T-helper 17 cell (primary cell): ENCODE measurements at regions not wholly inside any gene's neighbourhood (a gene's known extent, or its start where the extent isn't known, plus 50 kb on each side); places are given as distances from the start of the nearest gene placed in this dataset.

Experiments used
- ATAC-seq: fragments of 150-1000 bp; cut with Tn5 transposase; 2 replicates; pipeline ENCODE4 v1.10.0; 2021; ENCODE audit warnings: mild to moderate bottlenecking, moderate library complexity
- DNase-seq, 3 donors: peaks; one replicate each; pipeline versions ENCODE4 v3.0.0 to v3.0.0-alpha.2; 2020 to 2021
- H3K9me3 ChIP-seq: one replicate; pipeline ENCODE4 v1.7.0; 2013; ENCODE audit warnings: low read length, mild to moderate bottlenecking; ENCODE audit not compliant: control insufficient read depth, poor library complexity, severe bottlenecking
- H3K27ac Mint-ChIP-seq: one replicate; pipeline ENCODE4 v1.8.0; 2022; ENCODE audit warnings: mild to moderate bottlenecking, moderate library complexity, mixed read lengths
- H3K27me3 Mint-ChIP-seq: one replicate; pipeline ENCODE4 v1.8.0; 2022; ENCODE audit warnings: mixed read lengths
- H3K36me3 Mint-ChIP-seq: one replicate; pipeline ENCODE4 v1.8.0; 2022; ENCODE audit warnings: low read depth, mixed read lengths
- H3K4me1 Mint-ChIP-seq: one replicate; pipeline ENCODE4 v1.8.0; 2022; ENCODE audit warnings: mild to moderate bottlenecking, mixed read lengths
- H3K4me3 Mint-ChIP-seq: one replicate; pipeline ENCODE4 v1.8.0; 2022; ENCODE audit warnings: mild to moderate bottlenecking, moderate library complexity, mixed read lengths

DNA sequence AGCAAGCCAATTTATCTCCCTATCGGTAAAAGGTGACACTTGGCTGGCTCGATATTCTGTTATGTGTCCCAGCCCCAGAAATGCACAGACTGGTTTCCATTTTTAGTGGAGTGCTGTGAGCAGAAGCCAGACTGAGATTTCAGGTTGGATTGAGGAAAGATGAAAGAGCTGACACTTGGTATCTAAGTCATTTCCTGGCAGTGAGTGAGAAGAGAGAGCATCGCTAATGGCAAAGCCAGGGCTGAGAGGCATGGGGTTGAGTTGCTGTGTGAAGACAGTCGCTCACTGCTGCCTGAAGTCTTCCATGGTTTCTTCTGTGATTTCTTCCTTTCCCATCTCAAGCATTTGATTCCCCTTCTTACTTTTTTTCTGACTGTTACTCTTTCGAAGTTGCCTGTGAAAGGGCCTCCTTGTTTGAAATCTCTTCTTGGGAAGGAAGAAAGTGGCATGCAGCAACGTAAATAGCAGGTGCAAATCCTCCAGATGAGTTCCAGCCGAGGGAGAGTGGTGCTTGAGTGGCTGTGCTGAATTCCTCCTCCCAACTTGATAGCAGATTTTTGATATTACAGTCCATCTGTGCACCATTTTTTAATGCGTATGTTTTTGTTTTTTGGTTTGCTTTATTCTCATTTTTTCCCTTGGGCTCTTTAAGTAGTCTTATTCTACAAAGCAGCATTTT lies 109.2 kb upstream of the LIMCH1 start:
- ATAC-seq (no peak), DNase-seq (no peak)
- H3K36me3 Mint-ChIP-seq: no peaks in the 10 kb centered on the region
- H3K27ac Mint-ChIP-seq: no peak overlapping the region
- no peaks in the 10 kb centered on the region for H3K9me3 ChIP-seq
- no peaks in the 10 kb centered on the region for H3K4me1 Mint-ChIP-seq
- H3K4me3 Mint-ChIP-seq: no peak overlapping the region
- no peaks in the 10 kb centered on the region for H3K27me3 Mint-ChIP-seq

DNA sequence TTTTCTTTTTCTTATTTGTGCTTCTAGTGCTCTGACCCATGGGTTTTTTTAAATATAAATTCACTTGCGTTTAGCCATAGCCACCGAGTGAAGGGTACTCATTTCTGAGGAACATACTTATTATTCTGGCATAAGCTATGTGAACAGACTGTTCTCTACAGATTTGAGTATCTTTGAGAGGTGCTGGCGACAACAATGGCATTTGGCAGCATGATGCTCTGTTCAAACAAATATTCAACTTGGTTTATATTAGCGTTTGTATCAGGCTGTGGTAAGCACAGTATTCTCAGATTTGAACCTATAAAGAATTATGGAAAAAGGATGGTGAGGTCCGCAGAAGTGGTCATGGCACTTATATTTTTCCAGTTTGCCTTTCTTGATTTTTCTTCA lies 108.7 kb upstream of the LIMCH1 start:
- DNase-seq: no peak
- H3K4me3 Mint-ChIP-seq: no peak overlapping the region

DNA sequence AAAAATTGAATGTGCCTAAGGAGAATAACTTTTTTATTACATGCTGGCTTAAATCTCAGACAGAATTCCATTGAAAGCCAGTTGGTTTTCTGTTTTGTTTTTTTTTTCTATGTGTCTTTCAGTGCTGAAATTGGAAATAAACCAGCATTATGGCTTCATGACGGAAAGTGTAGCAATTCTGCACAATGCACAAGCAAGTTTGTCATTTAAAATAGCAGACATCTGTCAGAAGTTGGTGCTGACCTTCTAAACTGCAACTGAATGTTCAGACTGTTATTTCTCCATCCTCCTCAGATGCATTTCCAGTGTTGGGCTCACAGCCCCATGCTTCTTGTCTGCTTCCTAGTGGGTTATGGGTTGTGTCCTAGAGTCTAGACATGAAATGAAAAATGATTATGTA lies 107.2 kb upstream of the LIMCH1 start:
- no peak overlapping the region for H3K27ac Mint-ChIP-seq
- no peaks in the 10 kb centered on the region for H3K4me1 Mint-ChIP-seq
- no peaks in the 10 kb centered on the region for H3K9me3 ChIP-seq
- ATAC-seq (no peak), DNase-seq (no peak)
- H3K36me3 Mint-ChIP-seq: no peaks in the 10 kb centered on the region
- no peaks in the 10 kb centered on the region for H3K27me3 Mint-ChIP-seq
- no peak overlapping the region for H3K4me3 Mint-ChIP-seq

More for the DNA sequence above, 108.7 kb upstream of the LIMCH1 start:
- Mint-ChIP-seq H3K27me3 (no peaks in the 10 kb centered on the region), H3K4me1 (no peaks in the 10 kb centered on the region), H3K36me3 (no peaks in the 10 kb centered on the region), H3K27ac (no peak overlapping the region)
- no peak for ATAC-seq
- H3K9me3 ChIP-seq: no peaks in the 10 kb centered on the region

DNA sequence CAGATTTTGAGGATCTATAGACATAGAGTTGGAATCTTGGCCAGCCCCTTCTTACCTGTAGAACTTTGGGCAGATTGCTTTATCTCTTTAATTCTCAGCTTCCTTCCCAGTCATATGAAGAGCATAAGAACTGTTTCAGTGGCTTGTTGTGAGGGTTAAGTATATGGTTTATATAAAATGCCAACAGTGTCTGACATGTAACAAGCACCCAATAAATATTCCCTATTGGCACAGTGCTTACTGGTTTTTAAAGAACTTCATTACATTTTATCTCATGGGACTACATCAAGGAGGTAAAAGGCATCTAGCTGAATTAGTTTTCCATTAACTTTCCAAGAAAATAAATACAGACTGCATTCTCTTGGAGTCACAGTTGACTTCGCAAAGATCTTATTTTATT lies 106.7 kb upstream of the LIMCH1 start:
- no peaks in the 10 kb centered on the region for H3K9me3 ChIP-seq
- Mint-ChIP-seq H3K36me3 (no peaks in the 10 kb centered on the region), H3K4me3 (no peak overlapping the region), H3K27ac (no peak overlapping the region), H3K4me1 (no peaks in the 10 kb centered on the region), H3K27me3 (no peaks in the 10 kb centered on the region)
- no peak for DNase-seq
- no peak for ATAC-seq

DNA sequence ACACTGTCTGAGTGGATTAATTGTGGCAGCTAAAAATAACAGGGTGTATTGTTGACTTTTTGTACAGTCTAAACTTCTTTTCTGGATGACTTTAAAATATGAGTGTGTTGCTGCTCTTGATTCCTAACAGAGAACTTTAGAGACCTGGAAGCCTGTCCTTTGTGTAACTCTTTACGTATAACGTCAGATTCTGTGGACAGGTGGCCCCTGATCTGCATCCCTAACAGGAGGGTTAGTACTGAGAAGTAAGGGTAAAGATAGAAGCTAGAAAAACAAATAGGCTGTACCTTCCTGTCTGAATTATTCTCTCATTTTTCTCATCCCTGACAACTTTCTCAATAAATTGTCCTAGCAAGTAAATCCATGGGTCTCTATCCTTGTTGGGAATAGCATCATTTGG lies 105.7 kb upstream of the LIMCH1 start:
- Mint-ChIP-seq H3K27ac (no peak overlapping the region), H3K4me3 (no peak overlapping the region), H3K36me3 (no peaks in the 10 kb centered on the region), H3K4me1 (no peaks in the 10 kb centered on the region), H3K27me3 (no peaks in the 10 kb centered on the region)
- H3K9me3 ChIP-seq: no peaks in the 10 kb centered on the region
- no peak for ATAC-seq
- no peak for DNase-seq

DNA sequence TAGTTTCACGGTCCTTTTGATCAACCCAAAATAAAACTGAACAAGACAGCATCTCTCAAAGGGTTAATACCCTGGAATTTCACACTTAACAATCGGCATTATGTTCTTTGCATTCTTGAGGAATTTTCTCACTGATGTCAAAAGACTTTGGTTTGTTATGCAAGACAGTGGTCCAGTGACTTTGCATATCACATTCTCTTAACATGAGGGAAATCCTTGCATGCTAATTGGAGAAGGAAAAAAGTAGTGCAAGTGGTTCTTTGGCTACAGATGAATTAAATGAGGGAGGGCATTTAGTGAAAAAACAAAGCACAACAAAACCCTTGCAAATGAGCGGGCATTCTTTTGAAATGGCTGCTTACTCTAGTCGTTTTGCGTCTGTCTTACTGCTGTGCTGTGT lies 105.1 kb upstream of the LIMCH1 start:
- Mint-ChIP-seq H3K27ac (no peak overlapping the region), H3K4me1 (peaks cover 3% of the 10 kb centered on the region), H3K27me3 (no peaks in the 10 kb centered on the region), H3K36me3 (no peaks in the 10 kb centered on the region), H3K4me3 (no peak overlapping the region)
- ATAC-seq (no peak), DNase-seq (no peak)
- no peaks in the 10 kb centered on the region for H3K9me3 ChIP-seq

DNA sequence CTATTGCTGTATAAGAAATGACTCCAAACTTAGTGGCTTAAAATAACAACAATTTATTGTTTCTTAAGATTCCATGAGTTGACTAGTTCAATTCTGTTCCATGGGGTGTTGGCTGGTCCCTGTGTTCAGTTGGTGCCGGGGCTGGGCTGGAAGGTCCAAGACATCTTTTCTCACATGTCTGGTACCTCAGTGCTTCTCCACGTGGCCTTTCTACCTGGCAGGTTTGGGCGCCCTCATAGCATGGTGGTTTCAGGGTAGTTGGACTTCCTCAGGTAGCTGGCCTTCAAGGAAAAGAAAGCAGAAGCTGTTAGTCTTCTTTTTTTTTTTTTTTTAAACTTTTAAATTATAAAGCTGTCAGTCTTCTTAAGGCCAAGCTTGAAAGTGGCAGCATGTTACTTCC lies 104.6 kb upstream of the LIMCH1 start:
- no peaks in the 10 kb centered on the region for H3K36me3 Mint-ChIP-seq
- ATAC-seq (no peak), DNase-seq (no peak)
- no peak overlapping the region for H3K27ac Mint-ChIP-seq
- H3K4me3 Mint-ChIP-seq: no peak overlapping the region
- no peaks in the 10 kb centered on the region for H3K9me3 ChIP-seq
- no peaks in the 10 kb centered on the region for H3K27me3 Mint-ChIP-seq
- H3K4me1 Mint-ChIP-seq: peaks cover 3% of the 10 kb centered on the region

DNA sequence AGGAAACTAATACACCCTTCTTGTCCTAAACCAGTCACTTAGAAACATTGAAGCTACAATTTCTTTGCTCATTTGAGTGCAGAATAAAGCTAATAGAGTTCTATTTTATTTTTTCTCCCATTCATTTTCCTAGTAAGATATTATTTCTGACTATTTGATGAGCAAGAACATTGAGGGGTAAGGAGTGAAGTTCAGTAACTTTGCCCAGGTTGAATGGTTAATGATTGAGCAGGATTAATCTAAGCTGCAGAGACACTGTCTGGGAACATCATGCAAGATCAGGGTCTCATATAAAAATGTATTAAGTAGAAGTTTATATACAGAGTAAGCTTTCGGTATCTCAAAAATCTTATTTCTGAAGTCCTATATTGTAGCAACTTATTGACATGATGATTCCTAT lies 102.4 kb upstream of the LIMCH1 start:
- no peaks in the 10 kb centered on the region for H3K9me3 ChIP-seq
- Mint-ChIP-seq H3K4me1 (peaks cover 3% of the 10 kb centered on the region), H3K27me3 (no peaks in the 10 kb centered on the region), H3K4me3 (no peak overlapping the region), H3K27ac (no peak overlapping the region), H3K36me3 (no peaks in the 10 kb centered on the region)
- no peak for DNase-seq
- no peak for ATAC-seq

DNA sequence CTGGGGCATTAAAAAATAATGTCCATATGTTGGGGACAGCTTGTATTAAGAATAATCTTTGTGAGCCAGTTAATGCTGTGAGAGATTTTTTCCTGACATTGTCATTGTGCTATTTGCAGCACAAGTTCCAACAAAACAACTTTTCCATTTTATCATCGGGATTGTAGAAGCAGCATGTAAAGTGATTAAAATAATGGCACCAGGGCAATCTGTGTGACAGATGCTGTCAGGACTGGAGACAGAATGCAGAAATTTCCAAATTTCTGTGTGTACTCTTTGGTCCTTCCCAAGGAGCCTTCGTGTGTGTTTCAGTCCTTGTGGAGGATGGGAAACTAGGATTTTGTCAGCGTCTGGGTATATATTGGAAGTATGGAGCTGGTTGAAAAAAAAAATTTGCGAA lies 101.5 kb upstream of the LIMCH1 start:
- Mint-ChIP-seq H3K4me1 (peaks cover 3% of the 10 kb centered on the region), H3K4me3 (no peak overlapping the region), H3K27ac (no peak overlapping the region), H3K27me3 (no peaks in the 10 kb centered on the region), H3K36me3 (no peaks in the 10 kb centered on the region)
- H3K9me3 ChIP-seq: no peaks in the 10 kb centered on the region
- no peak for DNase-seq
- no peak for ATAC-seq

DNA sequence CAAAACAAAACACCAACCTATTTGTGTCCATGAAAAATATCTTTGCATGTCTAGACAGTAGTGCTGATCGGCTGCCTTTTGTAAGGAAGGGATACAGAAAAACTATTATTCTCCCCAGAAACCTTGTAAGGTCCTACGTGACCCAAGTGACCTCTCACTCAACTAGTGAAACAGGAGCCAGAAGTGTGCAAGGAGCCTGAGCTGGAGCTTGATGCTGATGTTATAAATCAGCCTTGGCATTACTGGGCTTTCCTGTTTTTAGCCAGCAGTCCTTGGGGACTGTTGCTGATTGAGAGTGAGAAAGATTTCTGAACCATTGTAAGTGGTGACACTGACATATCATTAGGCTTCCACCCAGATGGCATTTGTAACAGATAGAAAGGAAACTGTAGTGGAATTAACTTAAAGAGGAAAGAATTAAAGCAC lies 100.8 kb upstream of the LIMCH1 start:
- Mint-ChIP-seq H3K4me3 (no peak overlapping the region), H3K27me3 (no peaks in the 10 kb centered on the region), H3K27ac (no peak overlapping the region), H3K4me1 (peaks cover 3% of the 10 kb centered on the region), H3K36me3 (no peaks in the 10 kb centered on the region)
- DNase-seq: no peak
- ATAC-seq: no peak
- no peaks in the 10 kb centered on the region for H3K9me3 ChIP-seq

DNA sequence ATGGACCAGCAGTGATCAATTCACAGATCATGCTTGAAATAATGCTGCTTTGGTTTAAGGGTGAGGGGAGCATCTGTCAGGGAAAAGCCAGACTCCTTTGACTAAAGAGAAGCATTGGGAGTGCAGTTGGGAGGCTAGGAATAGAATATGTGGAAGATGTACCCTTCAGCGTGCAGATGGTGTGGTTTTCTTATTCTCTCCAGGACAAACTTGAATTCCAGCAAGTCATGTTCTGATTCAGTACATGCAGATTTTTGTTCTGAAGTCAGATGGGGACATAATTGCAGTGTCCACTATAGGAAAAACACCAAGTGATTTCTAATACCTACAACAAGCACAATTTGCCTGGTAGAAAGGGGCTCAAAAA lies 99.0 kb upstream of the LIMCH1 start:
- Mint-ChIP-seq H3K36me3 (no peaks in the 10 kb centered on the region), H3K4me3 (no peak overlapping the region), H3K27ac (no peak overlapping the region), H3K4me1 (peaks cover 3% of the 10 kb centered on the region), H3K27me3 (no peaks in the 10 kb centered on the region)
- no peaks in the 10 kb centered on the region for H3K9me3 ChIP-seq
- ATAC-seq (no peak), DNase-seq (no peak)

DNA sequence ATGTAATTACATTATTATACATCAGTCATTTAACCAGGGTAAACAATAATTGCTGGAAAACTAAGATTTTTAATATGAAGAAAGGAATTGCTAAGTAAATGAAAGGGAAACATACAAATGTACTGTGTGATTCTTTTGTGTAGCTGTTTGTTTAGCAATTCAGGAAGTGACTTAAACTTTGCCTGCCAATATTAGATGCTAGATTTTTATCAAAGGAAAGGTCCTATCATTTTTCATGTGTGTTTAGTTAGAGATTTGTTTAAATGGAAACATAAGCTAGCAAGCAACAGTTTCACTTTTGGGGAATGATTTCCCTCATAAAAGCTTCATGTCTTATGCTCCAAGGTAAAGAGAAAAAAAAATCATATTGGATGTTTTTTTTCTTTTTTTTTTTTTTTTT lies 95.1 kb upstream of the LIMCH1 start:
- no peak overlapping the region for H3K4me3 Mint-ChIP-seq
- no peak for DNase-seq
- H3K27ac Mint-ChIP-seq: no peak overlapping the region
- no peaks in the 10 kb centered on the region for H3K4me1 Mint-ChIP-seq
- no peaks in the 10 kb centered on the region for H3K9me3 ChIP-seq
- no peak for ATAC-seq
- H3K36me3 Mint-ChIP-seq: no peaks in the 10 kb centered on the region
- no peaks in the 10 kb centered on the region for H3K27me3 Mint-ChIP-seq

DNA sequence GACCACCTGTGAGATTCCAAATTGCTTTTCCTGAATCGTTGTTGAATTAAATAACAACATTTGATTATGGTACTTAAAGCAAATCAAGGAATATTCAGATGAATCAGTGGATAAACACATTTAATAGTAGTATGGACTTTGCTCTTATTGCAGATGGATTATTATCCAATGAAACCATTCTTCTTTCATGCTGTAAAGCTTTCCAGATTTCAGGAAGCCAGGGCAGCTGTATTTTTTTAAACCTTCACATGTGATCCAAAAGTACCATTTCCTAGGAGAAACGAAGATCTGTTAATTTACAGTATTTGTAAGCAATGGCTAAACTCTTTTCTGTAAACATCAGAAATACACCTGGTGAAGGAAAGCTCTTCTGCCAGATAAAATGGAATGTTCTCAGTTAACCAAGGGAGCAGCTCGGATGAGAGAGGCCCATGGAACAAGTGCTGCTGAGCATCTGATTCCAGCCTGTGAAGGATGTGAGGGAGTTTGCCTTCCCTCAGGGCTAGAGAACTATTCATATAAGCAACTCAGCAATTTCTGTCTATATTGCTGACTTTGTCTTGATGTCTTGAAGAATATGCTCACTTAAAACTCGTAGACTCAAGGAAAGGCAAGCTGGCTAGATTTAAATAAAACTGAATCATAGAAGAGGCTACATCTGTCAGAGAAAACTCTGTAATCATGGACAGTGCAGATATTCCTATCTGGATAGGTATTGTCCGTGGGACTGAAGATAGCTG lies 94.4 kb upstream of the LIMCH1 start:
- no peaks in the 10 kb centered on the region for H3K4me1 Mint-ChIP-seq
- ATAC-seq (no peak), DNase-seq (no peak)
- no peak overlapping the region for H3K4me3 Mint-ChIP-seq
- H3K36me3 Mint-ChIP-seq: no peaks in the 10 kb centered on the region
- no peaks in the 10 kb centered on the region for H3K27me3 Mint-ChIP-seq
- H3K9me3 ChIP-seq: no peaks in the 10 kb centered on the region
- H3K27ac Mint-ChIP-seq: no peak overlapping the region

DNA sequence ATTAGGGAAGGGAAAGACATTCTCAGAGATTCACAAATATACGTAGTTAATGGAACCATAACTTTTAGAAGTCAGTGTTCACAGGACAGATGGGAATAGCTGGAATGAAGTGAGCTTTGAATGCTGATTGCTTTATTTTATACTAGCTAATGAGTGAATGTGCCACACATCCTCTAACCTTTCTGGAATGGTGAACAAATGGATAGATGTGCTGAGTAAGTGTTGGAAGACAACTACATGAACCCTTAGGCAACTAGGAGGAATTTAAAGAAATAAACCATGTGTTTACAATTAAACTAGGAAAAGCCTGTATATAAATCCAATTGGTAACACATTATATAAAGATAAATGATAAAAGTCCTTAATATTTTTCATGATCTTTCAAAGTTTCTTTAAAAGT lies 91.6 kb upstream of the LIMCH1 start:
- ATAC-seq (no peak), DNase-seq (no peak)
- no peaks in the 10 kb centered on the region for H3K9me3 ChIP-seq
- H3K4me3 Mint-ChIP-seq: no peak overlapping the region
- H3K27me3 Mint-ChIP-seq: no peaks in the 10 kb centered on the region
- H3K27ac Mint-ChIP-seq: no peak overlapping the region
- no peaks in the 10 kb centered on the region for H3K4me1 Mint-ChIP-seq
- no peaks in the 10 kb centered on the region for H3K36me3 Mint-ChIP-seq
